GM23338 (cell line): ENCODE measurements at regions not wholly inside any gene's neighbourhood (a gene's known extent, or its start where the extent isn't known, plus 50 kb on each side); places are given as distances from the start of the nearest gene placed in this dataset.
A peak's percentile ranks its signal among the peaks of the same experiment; 100 is the strongest.

Source experiments
- ATAC-seq: fragments of 200-7000 bp; cut with Tn5 transposase; 3 replicates; pipeline ENCODE4 v1.9.1; 2020
- DNase-seq: peaks from one replicate; pipeline ENCODE4 v3.0.0-alpha.2; 2015; ENCODE audit warnings: low spot score
- H2AFZ ChIP-seq: fragments of 200-600 bp; sonication (generic); 2 replicates; pipeline ENCODE4 v1.8.0; 2016; ENCODE audit warnings: antibody characterized with exemption, mild to moderate bottlenecking, moderate library complexity
- H3F3A ChIP-seq: fragments of 200-600 bp; sonication (generic); replicated peaks from 2 replicates; pipeline ENCODE4 v1.8.0; 2017; ENCODE audit warnings: antibody characterized with exemption, mixed run types, low read depth
- H3K27ac ChIP-seq: fragments of 200-600 bp; sonication (generic); 2 replicates; pipeline ENCODE4 v1.6.1; 2016; ENCODE audit warnings: low read depth
- H3K27me3 ChIP-seq: fragments of 200-600 bp; sonication (generic); 2 replicates; pipeline ENCODE4 v1.8.0; 2016; ENCODE audit warnings: mild to moderate bottlenecking, mixed run types, moderate library complexity; ENCODE audit not compliant: insufficient read depth
- H3K36me3 ChIP-seq: fragments of 200-600 bp; sonication (generic); 2 replicates; pipeline ENCODE4 v1.8.0; 2016; ENCODE audit warnings: mild to moderate bottlenecking; ENCODE audit not compliant: insufficient read depth
- H3K4me1 ChIP-seq: fragments of 200-600 bp; sonication (generic); 2 replicates; pipeline ENCODE4 v1.8.0; 2016; ENCODE audit warnings: mild to moderate bottlenecking, moderate library complexity; ENCODE audit not compliant: insufficient read depth
- H3K4me2 ChIP-seq: fragments of 200-600 bp; sonication (generic); 2 replicates; pipeline ENCODE4 v1.7.1; 2017; ENCODE audit warnings: mixed run types
- H3K4me3 ChIP-seq: fragments of 200-600 bp; sonication (generic); 2 replicates; pipeline ENCODE4 v1.6.1; 2016; ENCODE audit warnings: mixed run types
- H3K79me2 ChIP-seq: fragments of 200-600 bp; sonication (generic); replicated peaks from 2 replicates; pipeline ENCODE4 v1.8.0; 2017; ENCODE audit warnings: mild to moderate bottlenecking; ENCODE audit not compliant: insufficient read depth
- H3K9me2 ChIP-seq: fragments of 200-600 bp; sonication (generic); 2 replicates; pipeline ENCODE4 v1.8.0; 2017; ENCODE audit not compliant: insufficient read depth
- H4K20me1 ChIP-seq: fragments of 200-600 bp; sonication (generic); replicated peaks from 2 replicates; pipeline ENCODE4 v1.8.0; 2017; ENCODE audit warnings: mild to moderate bottlenecking; ENCODE audit not compliant: insufficient read depth
- H3K27ac Mint-ChIP-seq: 2 replicates; pipeline ENCODE4 v1.8.0; 2020; ENCODE audit warnings: inconsistent platforms, mild to moderate bottlenecking, moderate library complexity, mixed read lengths
- H3K27me3 Mint-ChIP-seq: 3 replicates; pipeline ENCODE4 v1.8.0; 2022; ENCODE audit warnings: low read depth, mild to moderate bottlenecking, moderate library complexity, mixed read lengths, inconsistent platforms; ENCODE audit not compliant: insufficient read depth, poor library complexity
- H3K36me3 Mint-ChIP-seq: 3 replicates; pipeline ENCODE4 v1.8.0; 2021; ENCODE audit warnings: low read depth, mild to moderate bottlenecking, inconsistent platforms, moderate library complexity, mixed read lengths
- H3K4me1 Mint-ChIP-seq: 3 replicates; pipeline ENCODE4 v1.8.0; 2020; ENCODE audit warnings: mild to moderate bottlenecking, inconsistent platforms, mixed read lengths
- H3K4me3 Mint-ChIP-seq: 3 replicates; pipeline ENCODE4 v1.8.0; 2021; ENCODE audit warnings: moderate library complexity, mild to moderate bottlenecking, inconsistent platforms, mixed read lengths
- H3K9me3 Mint-ChIP-seq: 3 replicates; pipeline ENCODE4 v1.8.0; 2020; ENCODE audit warnings: moderate library complexity, mild to moderate bottlenecking, inconsistent platforms, mixed read lengths
- CREB1 ChIP-seq: fragments of 250-450 bp; sonication (Bioruptor Pico); IDR thresholded peaks from 2 replicates; pipeline ENCODE4 v1.5.0; 2020; ENCODE audit warnings: low read depth, mild to moderate bottlenecking, moderate library complexity
- CTCF ChIP-seq, 2 experiments: fragments of 200-600 bp in 1 of 2; sonication (generic) in 1 of 2; conservative IDR thresholded peaks; 2 replicates each; pipeline versions ENCODE4 v1.5.1 to v1.6.1; 2016 to 2017; ENCODE audit warnings: antibody characterized with exemption in 2 of 2, low read depth in 2 of 2, mild to moderate bottlenecking in 2 of 2, moderate library complexity in 1 of 2
- ETS1 ChIP-seq: IDR thresholded peaks from 2 replicates; pipeline ENCODE4 v1.6.1; 2016; ENCODE audit warnings: antibody characterized with exemption
- EZH2 ChIP-seq: fragments of 200-600 bp; sonication (generic); IDR thresholded peaks from one replicate; pipeline ENCODE4 v1.8.0; 2017; ENCODE audit warnings: antibody characterized with exemption, mild to moderate bottlenecking, low read depth; ENCODE audit not compliant: unreplicated experiment
- JUNB ChIP-seq: IDR thresholded peaks from one replicate; pipeline ENCODE4 v1.6.1; 2016; ENCODE audit warnings: antibody characterized with exemption; ENCODE audit not compliant: unreplicated experiment
- NANOG ChIP-seq: IDR thresholded peaks from 2 replicates; pipeline ENCODE4 v1.6.1; 2016; ENCODE audit warnings: antibody characterized with exemption, borderline replicate concordance
- POLR2AphosphoS5 ChIP-seq: IDR thresholded peaks from 2 replicates; pipeline ENCODE4 v1.6.1; 2016; ENCODE audit warnings: antibody characterized with exemption, low read depth
- REST ChIP-seq: IDR thresholded peaks from one replicate; pipeline ENCODE4 v1.6.1; 2018; ENCODE audit warnings: antibody characterized with exemption; ENCODE audit not compliant: unreplicated experiment
- STAT1 ChIP-seq: IDR thresholded peaks from one replicate; pipeline ENCODE4 v1.6.1; 2016; ENCODE audit warnings: antibody characterized with exemption; ENCODE audit not compliant: unreplicated experiment
- ZNF331 ChIP-seq: fragments of 250-450 bp; sonication (Bioruptor Pico); IDR thresholded peaks from 2 replicates; pipeline ENCODE4 v1.5.0; 2020; ENCODE audit warnings: low read depth, mild to moderate bottlenecking, moderate library complexity

- TF ChIP-seq REST (no peak), ZNF331 (CRISPR knock-in tag) (no peak)
These were observed 288.1 kb upstream of the MAP3K7 start (continued) for GRCh38 chr6:90874931-90875330.

- H3K4me3 Mint-ChIP-seq: no peak overlapping the region
- DNase-seq (no peak), ATAC-seq (no peak)
- Histone ChIP-seq H2AFZ (0 out of 2 replicates have a peak overlapping the region, but pooled peaks have one; percentile 7), H3K4me2 (no peak overlapping the region), H3K9me2 (peaks cover 4% of the 10 kb centered on the region; the same call in 1 of the 2 replicates), H3K36me3 (no peaks in the 10 kb centered on the region), H3F3A (no peaks in the 10 kb centered on the region), H4K20me1 (no peaks in the 10 kb centered on the region), H3K27me3 (no peaks in the 10 kb centered on the region), H3K4me3 (no peak overlapping the region), H3K79me2 (no peaks in the 10 kb centered on the region), H3K4me1 (no peaks in the 10 kb centered on the region), H3K27ac (no peak overlapping the region)
- H3K4me1 Mint-ChIP-seq: no peaks in the 10 kb centered on the region
- no peaks in the 10 kb centered on the region for H3K36me3 Mint-ChIP-seq
- H3K9me3 Mint-ChIP-seq: no peaks in the 10 kb centered on the region; the same call in 2 of the 3 replicates
- no peaks in the 10 kb centered on the region for H3K27me3 Mint-ChIP-seq
- H3K27ac Mint-ChIP-seq: no peak overlapping the region
- TF ChIP-seq EZH2 (no peak), STAT1 (no peak), POLR2AphosphoS5 (no peak), CTCF (conservative IDR thresholded peaks at IDR 0.05; ENCODE audit: low read depth in 2 of 2) (no peak), JUNB (no peak), NANOG (no peak), REST (no peak), ETS1 (no peak), ZNF331 (CRISPR knock-in tag) (no peak), CREB1 (CRISPR knock-in tag) (no peak)
These were observed 286.1 kb upstream of the MAP3K7 start for GRCh38 chr6:90872981-90873380.
